ENCODE measurements at regions not wholly inside any gene's neighbourhood (a gene's known extent, or its start where the extent isn't known, plus 50 kb on each side); places are given as distances from the start of the nearest gene placed in this dataset.

- H3K4me1 ChIP-seq (ENCODE audit: insufficient read depth, low read length), result no peaks in the 10 kb centered on the region
- Mint-ChIP-seq H3K27me3 (no peaks in the 10 kb centered on the region), H3K36me3 (ENCODE audit: low read depth) (peaks cover 6% of the 10 kb centered on the region), H3K27ac (no peak overlapping the region), H3K4me3 (no peak overlapping the region), H3K9me3 (peaks cover 6% of the 10 kb centered on the region), H3K4me1 (ENCODE audit: low read depth) (no peaks in the 10 kb centered on the region)
- H3K4me3 ChIP-seq (ENCODE audit: low read length), result no peak overlapping the region
- no peak overlapping the region for H3K27ac ChIP-seq (ENCODE audit: low read depth in 1 of 2, low read length in 2 of 2)
- H3K36me3 ChIP-seq (ENCODE audit: insufficient read depth, low read length), result no peaks in the 10 kb centered on the region
- DNase-seq, result no peak
- no peaks in the 10 kb centered on the region for H3K27me3 ChIP-seq (ENCODE audit: control insufficient read depth in 1 of 2, insufficient read depth in 2 of 2, low read length in 2 of 2)
- H3K9me3 ChIP-seq (ENCODE audit: control insufficient read depth in 1 of 2, insufficient read depth in 1 of 2, low read length in 2 of 2), result no peaks in the 10 kb centered on the region
- no peak for ATAC-seq (ENCODE audit: poor library complexity)
- ChIA-PET CTCF (no interaction called here), POLR2A (no interaction called here)
- TF ChIP-seq, protein P1, sequence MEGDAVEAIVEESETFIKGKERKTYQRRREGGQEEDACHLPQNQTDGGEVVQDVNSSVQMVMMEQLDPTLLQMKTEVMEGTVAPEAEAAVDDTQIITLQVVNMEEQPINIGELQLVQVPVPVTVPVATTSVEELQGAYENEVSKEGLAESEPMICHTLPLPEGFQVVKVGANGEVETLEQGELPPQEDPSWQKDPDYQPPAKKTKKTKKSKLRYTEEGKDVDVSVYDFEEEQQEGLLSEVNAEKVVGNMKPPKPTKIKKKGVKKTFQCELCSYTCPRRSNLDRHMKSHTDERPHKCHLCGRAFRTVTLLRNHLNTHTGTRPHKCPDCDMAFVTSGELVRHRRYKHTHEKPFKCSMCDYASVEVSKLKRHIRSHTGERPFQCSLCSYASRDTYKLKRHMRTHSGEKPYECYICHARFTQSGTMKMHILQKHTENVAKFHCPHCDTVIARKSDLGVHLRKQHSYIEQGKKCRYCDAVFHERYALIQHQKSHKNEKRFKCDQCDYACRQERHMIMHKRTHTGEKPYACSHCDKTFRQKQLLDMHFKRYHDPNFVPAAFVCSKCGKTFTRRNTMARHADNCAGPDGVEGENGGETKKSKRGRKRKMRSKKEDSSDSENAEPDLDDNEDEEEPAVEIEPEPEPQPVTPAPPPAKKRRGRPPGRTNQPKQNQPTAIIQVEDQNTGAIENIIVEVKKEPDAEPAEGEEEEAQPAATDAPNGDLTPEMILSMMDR (IDR thresholded peaks at IDR 0.05), result no peak
- intact Hi-C loops (cut with DNase I, micrococcal nuclease), result loop anchor here in 1 of 2 experiments (5.0 kb wide), 1 partner anchor 39 kb away; no protein-coding TSS in a partner anchor
Measured at GRCh38 chr3:8366219-8366810, 135.3 kb upstream of the LMCD1 start.

DNA sequence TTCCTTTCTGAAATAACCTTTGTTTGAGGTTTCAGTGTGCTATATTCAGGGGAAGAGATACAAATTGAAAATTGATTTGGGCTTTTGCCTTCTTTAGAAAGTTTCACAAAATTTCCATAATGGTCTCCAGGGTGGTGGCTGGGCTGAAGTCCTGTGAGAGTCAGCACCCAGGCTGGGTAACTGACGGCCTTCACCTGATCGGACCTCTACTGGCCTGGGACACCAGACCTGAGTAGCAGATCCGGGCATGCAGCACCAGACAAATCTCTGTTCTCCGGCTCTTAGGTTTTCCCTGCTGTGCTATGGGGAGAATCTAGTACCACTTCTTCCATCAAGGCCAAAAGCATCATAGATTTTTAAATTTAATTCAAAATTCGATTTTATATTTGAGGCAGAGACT is 133.0 kb upstream of the LMCD1 start:
- Histone ChIP-seq H3K36me3 (ENCODE audit: insufficient read depth, low read length) (no peaks in the 10 kb centered on the region), H3K27me3 (ENCODE audit: control insufficient read depth in 1 of 2, insufficient read depth in 2 of 2, low read length in 2 of 2) (no peaks in the 10 kb centered on the region), H3K4me3 (ENCODE audit: low read length) (no peak overlapping the region), H3K4me1 (ENCODE audit: insufficient read depth, low read length) (peaks cover 8% of the 10 kb centered on the region), H3K27ac (ENCODE audit: low read depth in 1 of 2, low read length in 2 of 2) (no peak overlapping the region), H3K9me3 (ENCODE audit: control insufficient read depth in 1 of 2, insufficient read depth in 1 of 2, low read length in 2 of 2) (peaks cover 0 to 10% of the 10 kb centered on the region in 2 experiments)
- Mint-ChIP-seq H3K36me3 (ENCODE audit: low read depth) (no peaks in the 10 kb centered on the region), H3K9me3 (peaks cover 7% of the 10 kb centered on the region), H3K4me1 (ENCODE audit: low read depth) (no peaks in the 10 kb centered on the region), H3K27ac (no peak overlapping the region), H3K27me3 (no peaks in the 10 kb centered on the region), H3K4me3 (no peak overlapping the region)
- TF ChIP-seq, protein P1 (IDR thresholded peaks at IDR 0.05), result no peak
- ChIA-PET POLR2A (no interaction called here), CTCF (no interaction called here)
- no peak for ATAC-seq (ENCODE audit: poor library complexity)
- intact Hi-C loops (cut with DNase I, micrococcal nuclease), result loop anchor here in 1 of 2 experiments (5.0 kb wide), 1 partner anchor 41 kb away; no protein-coding TSS in a partner anchor
- no peak for DNase-seq

GRCh38 chr3:8369638-8370037 is 132.0 kb upstream of the LMCD1 start:
- Mint-ChIP-seq H3K27me3 (no peaks in the 10 kb centered on the region), H3K4me1 (ENCODE audit: low read depth) (no peaks in the 10 kb centered on the region), H3K9me3 (peaks cover 11% of the 10 kb centered on the region), H3K27ac (no peak overlapping the region), H3K36me3 (ENCODE audit: low read depth) (no peaks in the 10 kb centered on the region), H3K4me3 (no peak overlapping the region)
- POLR2A ChIA-PET, result no interaction called here
- Histone ChIP-seq H3K4me3 (ENCODE audit: low read length) (no peak overlapping the region), H3K4me1 (ENCODE audit: insufficient read depth, low read length) (peaks cover 8% of the 10 kb centered on the region), H3K9me3 (ENCODE audit: control insufficient read depth in 1 of 2, insufficient read depth in 1 of 2, low read length in 2 of 2) (peaks cover 0 to 10% of the 10 kb centered on the region in 2 experiments), H3K27ac (ENCODE audit: low read depth in 1 of 2, low read length in 2 of 2) (no peak overlapping the region), H3K36me3 (ENCODE audit: insufficient read depth, low read length) (no peaks in the 10 kb centered on the region), H3K27me3 (ENCODE audit: control insufficient read depth in 1 of 2, insufficient read depth in 2 of 2, low read length in 2 of 2) (no peaks in the 10 kb centered on the region)
- TF ChIP-seq, protein P1 (IDR thresholded peaks at IDR 0.05), result no peak
- ATAC-seq (ENCODE audit: poor library complexity), result no peak
- DNase-seq, result no peak
- CTCF ChIA-PET, result no interaction called here
- intact Hi-C loops (cut with DNase I, micrococcal nuclease), result loop anchor here in 1 of 2 experiments (5.0 kb wide), 1 partner anchor 42 kb away; no protein-coding TSS in a partner anchor

Measured in CD4-positive, alpha-beta T cell (primary cell).